SKM-1 (cell line): ENCODE measurements at regions not wholly inside any gene's neighbourhood (a gene's known extent, or its start where the extent isn't known, plus 50 kb on each side); places are given as distances from the start of the nearest gene placed in this dataset.
"Not testable (repeated sequence)": the region's sequence is repeated elsewhere in the genome, so short reads cannot be mapped to it uniquely, and the experiment has no call there.

Source experiments
- DNase-seq: peaks from one replicate; lab custom pipeline; 2025; ENCODE audit not compliant: unreplicated experiment; lab: John Stamatoyannopoulos, UW

GRCh38 chr9:33734941-33735835 is 60.2 kb upstream of the PRSS3 start:
- not testable (repeated sequence) for DNase-seq

- DNase-seq: no peak
Observed at GRCh38 chr9:33737811-33738606, 57.4 kb upstream of the PRSS3 start.

GRCh38 chr9:33739398-33739797 is 56.0 kb upstream of the PRSS3 start:
- DNase-seq: no peak

GRCh38 chr9:33740075-33740474 is 55.3 kb upstream of the PRSS3 start:
- no peak for DNase-seq

- not testable (repeated sequence) for DNase-seq
Observed at GRCh38 chr9:33740958-33741357, 54.4 kb upstream of the PRSS3 start.

- no peak for DNase-seq
Observed at GRCh38 chr9:33742051-33742450, 53.3 kb upstream of the PRSS3 start.

GRCh38 chr9:33742519-33742918 is 52.8 kb upstream of the PRSS3 start:
- no peak for DNase-seq
